ENCODE measurements at regions not wholly inside any gene's neighbourhood (a gene's known extent, or its start where the extent isn't known, plus 50 kb on each side); places are given as distances from the start of the nearest gene placed in this dataset.

- TF ChIP-seq POLR2A (IDR thresholded peaks at IDR 0.05; ENCODE audit: low read depth, low read length) (no peak), POLR2AphosphoS5 (IDR thresholded peaks at IDR 0.05; ENCODE audit: low read depth, low read length) (no peak), TAF1 (IDR thresholded peaks at IDR 0.05; ENCODE audit: borderline replicate concordance, low read depth, low read length) (no peak)
These were observed 84.8 kb downstream of the IRF8 start for GRCh38 chr16:85983606-85984230.
